Prostate gland (tissue), 2 donors: ENCODE measurements at regions not wholly inside any gene's neighbourhood (a gene's known extent, or its start where the extent isn't known, plus 50 kb on each side); places are given as distances from the start of the nearest gene placed in this dataset.
"Not testable (repeated sequence)": the region's sequence is repeated elsewhere in the genome, so short reads cannot be mapped to it uniquely, and the experiment has no call there.

ENCODE experiments used
- DNase-seq: peaks from one replicate; pipeline ENCODE4 v3.0.0-alpha.2; 2019; ENCODE audit warnings: low spot score
- H3K27ac ChIP-seq, 2 donors: fragments of 200-600 bp; sonication (generic); 2 replicates each; pipeline ENCODE4 v1.5.1; 2017 to 2019
- H3K27me3 ChIP-seq: fragments of 200-600 bp; sonication (generic); replicated peaks from 2 replicates; pipeline ENCODE4 v1.5.1; 2019; ENCODE audit not compliant: insufficient read depth
- H3K36me3 ChIP-seq, 2 donors: fragments of 200-600 bp; sonication (generic); 1 replicate in 1 of 2; 2 replicates in 1 of 2; pipeline versions ENCODE4 v1.5.1 to v1.8.1; 2017 to 2019
- H3K4me1 ChIP-seq: fragments of 200-600 bp; sonication (generic); replicated peaks from 2 replicates; pipeline ENCODE4 v1.5.1; 2019
- H3K4me3 ChIP-seq, 2 donors: fragments of 200-600 bp; sonication (generic); 2 replicates each; pipeline ENCODE4 v1.5.1; 2017 to 2019
- H3K9me3 ChIP-seq: fragments of 200-600 bp; sonication (generic); 2 replicates; pipeline ENCODE4 v1.5.1; 2017
- CTCF ChIP-seq, 4 experiments: fragments of 200-600 bp in 2 of 4; fragments of 450-650 bp in 2 of 4; sonication (generic) in 2 of 4; IDR thresholded peaks; 1 replicate in 3 of 4; 2 replicates in 1 of 4; pipeline ENCODE4 v1.5.1; 2016 to 2019; ENCODE audit warnings: antibody characterized with exemption in 4 of 4, mild to moderate bottlenecking in 2 of 4, moderate library complexity in 2 of 4
- POLR2A ChIP-seq: fragments of 450-650 bp; IDR thresholded peaks from one replicate; pipeline ENCODE4 v1.6.1; 2016; ENCODE audit warnings: antibody characterized with exemption, mild to moderate bottlenecking
- POLR2AphosphoS5 ChIP-seq: sonication (generic); formaldehyde crosslinking; IDR thresholded peaks from one replicate; pipeline ENCODE4 v1.6.1; 2017; ENCODE audit warnings: antibody characterized with exemption
- WGBS: methylation state at CpG from one replicate; pipeline ENCODE4 v1.1.5; 2018; 5-methylcytosine and 5-hydroxymethylcytosine counted together
- intact Hi-C: fragments of 100-400 bp; cut with DNase I; formaldehyde crosslinking; loops from one replicate; pipeline ENCODE4 v1.14.2; 2022

- Histone ChIP-seq H3K36me3 (no peaks in the 10 kb centered on the region), H3K4me3 (no peak overlapping the region), H3K27me3 (no peaks in the 10 kb centered on the region), H3K27ac (no peak overlapping the region), H3K9me3 (no peaks in the 10 kb centered on the region), H3K4me1 (no peaks in the 10 kb centered on the region)
- intact Hi-C loops = no loop called here
- TF ChIP-seq CTCF (IDR thresholded peaks at IDR 0.05) (no peak), POLR2A (no peak), POLR2AphosphoS5 (no peak)
- 71% methylated on average over 10 of the region's 10 CpGs for WGBS
- no peak for DNase-seq
These were observed 59.9 kb upstream of the ATF7IP2 start for GRCh38 chr16:10325783-10326543.

- Histone ChIP-seq H3K4me1 (no peaks in the 10 kb centered on the region), H3K27ac (no peak overlapping the region), H3K36me3 (no peaks in the 10 kb centered on the region), H3K27me3 (no peaks in the 10 kb centered on the region), H3K4me3 (no peak overlapping the region), H3K9me3 (no peaks in the 10 kb centered on the region)
- TF ChIP-seq CTCF (IDR thresholded peaks at IDR 0.05) (no peak), POLR2A (no peak), POLR2AphosphoS5 (no peak)
- intact Hi-C loops = no loop called here
- no peak for DNase-seq
- 89% methylated on average over 5 of the region's 5 CpGs for WGBS
These were observed 59.2 kb upstream of the ATF7IP2 start for GRCh38 chr16:10326647-10327046.

- H3K27ac ChIP-seq, DNase-seq, H3K36me3 ChIP-seq, H3K4me1 ChIP-seq, intact Hi-C loops, H3K27me3 ChIP-seq, H3K4me3 ChIP-seq, H3K9me3 ChIP-seq: not testable (repeated sequence)
- 72% methylated on average over 5 of the region's 5 CpGs for WGBS
These were observed 57.6 kb upstream of the ATF7IP2 start for GRCh38 chr16:10328291-10328690.

GRCh38 chr16:10332241-10332640 is 53.6 kb upstream of the ATF7IP2 start:
- H3K27me3 ChIP-seq = no peaks in the 10 kb centered on the region
- H3K9me3 ChIP-seq = no peaks in the 10 kb centered on the region
- no peaks in the 10 kb centered on the region for H3K4me1 ChIP-seq
- H3K27ac ChIP-seq = no peak overlapping the region
- DNase-seq = no peak
- TF ChIP-seq CTCF (IDR thresholded peaks at IDR 0.05) (no peak), POLR2AphosphoS5 (no peak), POLR2A (no peak)
- intact Hi-C loops = no loop called here
- H3K36me3 ChIP-seq = no peaks in the 10 kb centered on the region
- H3K4me3 ChIP-seq = no peak overlapping the region

- intact Hi-C loops = no loop called here
- Histone ChIP-seq H3K27ac (no peak overlapping the region), H3K9me3 (no peaks in the 10 kb centered on the region), H3K27me3 (no peaks in the 10 kb centered on the region), H3K4me1 (no peaks in the 10 kb centered on the region), H3K36me3 (no peaks in the 10 kb centered on the region), H3K4me3 (no peak overlapping the region)
- DNase-seq = no peak
- no peak for TF ChIP-seq POLR2A
- TF ChIP-seq CTCF (IDR thresholded peaks at IDR 0.05) = no peak
- TF ChIP-seq POLR2AphosphoS5 = no peak
- WGBS = 88% methylated on average over 7 of the region's 7 CpGs
These were observed 53.1 kb upstream of the ATF7IP2 start for GRCh38 chr16:10332775-10333174.
